ENCODE measurements at regions not wholly inside any gene's neighbourhood (a gene's known extent, or its start where the extent isn't known, plus 50 kb on each side); places are given as distances from the start of the nearest gene placed in this dataset.

GRCh38 chr6:15184441-15184861 is 61.4 kb upstream of the JARID2 start:
- TF ChIP-seq CTCF (conservative IDR thresholded peaks at IDR 0.05; ENCODE audit: low read length) (no peak), EZH2phosphoT487 (IDR thresholded peaks at IDR 0.05; ENCODE audit: borderline replicate concordance, low read depth, low read length) (no peak)
